Vagina (tissue), 2 donors: ENCODE measurements at regions not wholly inside any gene's neighbourhood (a gene's known extent, or its start where the extent isn't known, plus 50 kb on each side); places are given as distances from the start of the nearest gene placed in this dataset.

Experiments used
- CTCF ChIP-seq, 3 experiments: fragments of 450-650 bp in 2 of 3; fragments of 200-600 bp in 1 of 3; sonication (generic) in 1 of 3; IDR thresholded peaks; one replicate each; pipeline ENCODE4 v1.5.1; 2017 to 2019; ENCODE audit warnings: antibody characterized with exemption in 3 of 3, mild to moderate bottlenecking in 2 of 3, moderate library complexity in 2 of 3
- POLR2A ChIP-seq, 2 donors: fragments of 450-650 bp; IDR thresholded peaks; one replicate each; pipeline ENCODE4 v1.6.1; 2017; ENCODE audit warnings: antibody characterized with exemption in 2 of 2, mild to moderate bottlenecking in 2 of 2, moderate library complexity in 2 of 2

DNA sequence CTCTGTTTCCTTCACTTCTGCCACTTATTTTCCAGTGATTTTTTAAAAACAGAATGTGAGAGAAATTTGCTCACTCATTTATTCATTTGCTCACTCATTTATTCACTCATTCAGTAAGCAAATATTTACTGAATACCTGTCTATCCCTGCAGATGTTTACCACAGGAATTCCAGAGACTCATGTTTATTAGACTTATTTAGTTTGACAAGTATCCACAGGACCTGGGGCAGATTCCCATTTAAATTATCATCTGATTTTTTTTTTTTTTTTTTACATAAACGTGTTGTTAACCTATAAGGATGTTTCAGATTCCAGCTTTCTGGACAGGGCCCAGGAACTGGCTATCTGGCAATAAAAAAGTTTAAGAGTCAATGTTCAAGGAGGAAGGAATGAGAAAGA lies 175.1 kb upstream of the ERBB4 start:
- TF ChIP-seq CTCF (IDR thresholded peaks at IDR 0.05) (no peak), POLR2A (IDR thresholded peaks at IDR 0.05) (no peak)
